ENCODE measurements at regions not wholly inside any gene's neighbourhood (a gene's known extent, or its start where the extent isn't known, plus 50 kb on each side); places are given as distances from the start of the nearest gene placed in this dataset.

GRCh38 chr1:115409094-115410015, 71.3 kb upstream of the NGF start:
- TF ChIP-seq CTCF (conservative IDR thresholded peaks at IDR 0.05), result no peak
- no peak for TF ChIP-seq ZFX (IDR thresholded peaks at IDR 0.05)
- no peak overlapping the region for H3K27ac ChIP-seq

- no peak for TF ChIP-seq CTCF (conservative IDR thresholded peaks at IDR 0.05)
- no peak for TF ChIP-seq ZFX (IDR thresholded peaks at IDR 0.05)
- H3K27ac ChIP-seq, result no peak overlapping the region
Observed at GRCh38 chr1:115408533-115408932, 70.5 kb upstream of the NGF start.

- no peak overlapping the region for H3K27ac ChIP-seq
- TF ChIP-seq CTCF (conservative IDR thresholded peaks at IDR 0.05) (no peak), ZFX (IDR thresholded peaks at IDR 0.05) (no peak)
Observed at GRCh38 chr1:115404911-115405310, 66.9 kb upstream of the NGF start.

GRCh38 chr1:115402753-115403184, 64.7 kb upstream of the NGF start:
- no peak overlapping the region for H3K27ac ChIP-seq
- TF ChIP-seq CTCF (conservative IDR thresholded peaks at IDR 0.05) (no peak), ZFX (IDR thresholded peaks at IDR 0.05) (no peak)

- no peak for TF ChIP-seq ZFX (IDR thresholded peaks at IDR 0.05)
- TF ChIP-seq CTCF (conservative IDR thresholded peaks at IDR 0.05), result no peak
- no peak overlapping the region for H3K27ac ChIP-seq
Observed at GRCh38 chr1:115401676-115402075, 63.6 kb upstream of the NGF start.

GRCh38 chr1:115400891-115401290, 62.8 kb upstream of the NGF start:
- H3K27ac ChIP-seq, result peak overlapping the region; percentile 19

More at GRCh38 chr1:115400891-115401290, 62.8 kb upstream of the NGF start:
- no peak for TF ChIP-seq CTCF (conservative IDR thresholded peaks at IDR 0.05)
- TF ChIP-seq ZFX (IDR thresholded peaks at IDR 0.05), result no peak

All from C4-2B (cell line).